GM19351 (cell line): ENCODE measurements at regions not wholly inside any gene's neighbourhood (a gene's known extent, or its start where the extent isn't known, plus 50 kb on each side); places are given as distances from the start of the nearest gene placed in this dataset.

Experiments used
- ATAC-seq: cut with Tn5 transposase; IDR thresholded peaks from one replicate; pipeline ENCODE4 v1.9.1; 2021; ENCODE audit warnings: mild to moderate bottlenecking, moderate library complexity; ENCODE audit not compliant: unreplicated experiment

DNA sequence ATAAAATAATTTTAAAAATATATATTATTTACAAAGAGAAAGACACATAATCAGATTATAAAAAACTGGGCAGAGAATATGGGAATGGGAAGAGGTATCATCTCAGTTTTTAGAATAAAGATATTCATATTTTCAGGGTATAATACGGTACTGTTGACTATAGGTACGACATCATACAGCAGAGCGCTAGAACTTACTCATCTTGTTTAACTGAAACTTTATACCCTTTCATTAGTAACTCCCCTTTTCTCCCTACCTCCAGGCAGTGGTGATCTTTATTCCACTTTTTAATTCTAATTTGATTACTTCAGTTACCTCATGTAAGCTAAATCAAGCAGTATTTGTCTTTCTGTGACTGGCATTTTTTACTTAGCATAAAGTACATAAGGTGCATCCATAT is 742.1 kb downstream of the MTRR start:
- ATAC-seq, result no peak

GRCh38 chr5:8613078-8613685 is 744.2 kb downstream of the MTRR start:
- ATAC-seq, result no peak

GRCh38 chr5:8615142-8615858 is 746.4 kb downstream of the MTRR start:
- ATAC-seq, result no peak

GRCh38 chr5:8628521-8628920 is 759.6 kb downstream of the MTRR start:
- no peak for ATAC-seq

DNA sequence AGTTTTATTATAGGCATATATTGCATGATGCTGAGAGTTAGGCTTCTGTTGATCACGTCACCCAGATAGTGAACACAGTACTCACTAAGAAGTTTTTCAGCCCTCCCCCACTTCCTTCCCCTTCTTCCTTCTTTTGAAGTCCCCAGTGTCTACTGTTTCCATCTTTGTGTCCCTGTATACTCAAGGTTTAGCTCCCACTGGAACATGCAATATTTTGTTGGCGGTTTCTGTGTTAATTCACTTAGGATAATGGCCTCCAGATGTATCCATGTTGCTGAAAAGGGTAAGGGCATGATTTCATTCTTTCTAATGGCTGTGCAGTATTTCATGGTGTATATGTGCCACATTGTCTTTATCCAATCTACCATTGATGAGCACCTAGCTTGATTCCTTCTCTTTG is 764.3 kb downstream of the MTRR start:
- ATAC-seq, result no peak

DNA sequence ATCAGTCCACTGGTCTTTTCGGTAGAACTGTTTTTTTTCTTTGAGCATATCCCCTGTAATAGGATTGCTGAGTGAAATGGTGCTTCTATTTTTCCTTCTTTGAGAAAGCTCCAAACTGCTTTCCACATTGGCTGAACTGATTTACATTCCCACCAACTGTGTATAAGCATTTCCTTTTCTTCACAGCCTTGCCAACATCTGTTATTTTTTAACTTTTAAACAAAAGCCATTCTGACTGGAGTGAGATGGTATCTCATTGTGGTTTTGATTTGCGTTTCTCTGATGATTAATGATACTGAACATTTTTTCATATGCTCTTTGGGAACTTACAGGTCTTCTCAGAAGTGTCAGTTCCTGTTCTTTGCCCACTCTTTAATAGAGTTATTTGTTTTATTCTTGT is 764.7 kb downstream of the MTRR start:
- ATAC-seq, result no peak

- ATAC-seq, result no peak
These were observed 765.3 kb downstream of the MTRR start for GRCh38 chr5:8634219-8634618.

DNA sequence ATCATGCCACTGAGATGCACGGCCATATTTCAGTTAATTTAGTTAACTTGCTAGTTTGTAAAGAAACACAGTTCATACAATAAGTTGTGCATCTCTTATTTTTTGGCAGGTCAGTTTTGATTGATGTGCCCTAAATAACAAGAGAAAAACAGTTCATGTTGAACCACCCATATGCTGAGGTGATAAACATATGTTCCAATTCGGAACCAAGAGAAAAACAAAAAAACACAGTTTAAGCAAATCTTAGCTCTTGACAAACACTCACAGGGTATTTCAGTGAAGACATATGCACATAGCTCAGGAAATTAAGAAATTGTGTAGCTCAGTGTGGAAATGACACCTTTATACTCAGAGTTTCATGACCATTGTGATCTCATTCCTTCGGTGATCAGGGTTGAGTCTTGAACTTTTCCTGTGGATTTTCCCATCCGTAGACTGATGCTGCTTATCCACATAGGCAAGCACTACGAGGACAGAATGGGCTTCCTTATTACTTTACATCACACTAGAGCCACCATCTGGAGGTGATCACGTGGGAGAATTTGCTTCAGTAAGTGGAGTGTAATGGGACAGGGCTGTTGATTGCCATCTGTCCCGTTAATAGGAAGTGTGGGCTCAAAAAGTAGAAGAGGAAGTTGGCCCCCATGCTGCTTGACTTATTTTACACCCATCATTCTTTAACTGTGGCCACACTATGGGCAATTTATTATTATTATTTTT is 773.0 kb downstream of the MTRR start:
- ATAC-seq, result no peak

- no peak for ATAC-seq
These were observed 775.4 kb downstream of the MTRR start for GRCh38 chr5:8644377-8644776.

DNA sequence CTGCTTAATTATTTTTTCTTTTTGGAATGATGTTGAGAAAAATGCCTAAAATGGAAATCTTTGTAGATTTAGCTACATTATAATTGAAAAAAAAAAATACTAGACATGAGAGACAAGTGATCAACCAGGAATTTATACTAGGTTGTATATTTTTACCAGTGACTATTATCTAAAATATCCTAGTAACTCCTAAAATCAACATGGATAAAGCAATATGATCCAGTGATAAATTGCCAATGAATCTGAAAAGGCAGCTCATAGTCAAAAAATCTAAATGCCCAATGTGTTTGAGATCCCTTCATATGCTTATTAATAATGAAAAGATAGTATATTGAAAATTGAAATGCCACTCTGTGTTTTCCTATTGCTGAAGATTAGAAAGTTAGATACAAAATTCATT is 778.2 kb downstream of the MTRR start:
- no peak for ATAC-seq

GRCh38 chr5:8650186-8650585 is 781.2 kb downstream of the MTRR start:
- no peak for ATAC-seq

DNA sequence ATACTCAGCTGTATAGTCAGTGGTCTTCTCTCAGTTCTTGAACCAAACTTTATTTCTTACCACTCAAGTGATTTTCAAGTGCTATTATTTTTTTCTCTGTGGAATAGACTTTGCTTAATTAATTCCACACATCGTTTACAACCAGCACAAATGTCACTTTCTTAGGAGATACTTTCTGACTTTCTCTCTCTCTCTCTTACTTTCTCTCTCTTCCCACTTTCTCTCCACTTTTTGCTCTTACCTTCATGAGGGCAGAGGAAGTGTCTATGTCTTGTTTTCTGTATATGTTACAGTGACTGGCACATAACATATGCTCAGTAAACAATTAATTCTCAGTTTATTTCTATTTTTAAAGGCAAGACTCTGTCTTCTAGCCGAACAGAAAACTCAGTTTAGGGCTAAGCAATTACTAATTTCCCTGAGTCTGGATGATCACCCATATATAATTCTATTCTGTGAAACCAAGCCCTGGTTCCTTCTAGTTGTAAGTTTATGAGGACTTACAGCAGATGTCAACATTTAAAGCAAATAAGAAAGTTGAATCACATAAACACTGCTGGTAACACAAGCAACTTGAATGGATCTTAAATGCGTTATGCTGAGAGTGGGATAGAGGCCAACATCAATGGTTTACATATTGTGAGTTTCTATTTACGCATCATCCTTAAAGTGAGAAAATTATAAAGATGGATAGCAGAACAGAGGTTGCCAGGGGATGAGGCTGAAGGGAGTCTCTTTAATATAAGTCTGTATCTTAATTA is 791.4 kb downstream of the MTRR start:
- no peak for ATAC-seq

DNA sequence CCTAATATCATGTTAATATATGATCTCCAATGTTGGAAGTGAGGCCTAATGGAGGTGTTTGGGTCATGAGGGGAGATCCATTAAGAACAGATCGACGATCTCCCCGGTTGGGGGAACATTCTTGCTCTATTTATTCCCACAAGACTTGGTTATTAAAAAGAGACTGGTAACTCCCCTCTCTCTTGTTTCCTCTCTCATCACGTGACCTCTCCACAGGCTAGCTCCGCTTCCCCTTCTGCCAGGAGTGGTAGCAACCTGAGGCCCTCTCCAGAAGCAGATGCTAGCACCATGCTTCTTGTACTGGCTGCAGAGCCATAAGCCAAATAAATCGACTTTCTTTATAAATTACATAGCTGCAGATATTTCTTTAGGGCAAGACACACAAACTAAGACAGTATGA is 794.4 kb downstream of the MTRR start:
- no peak for ATAC-seq

GRCh38 chr5:8675182-8675581 is 806.2 kb downstream of the MTRR start:
- no peak for ATAC-seq

GRCh38 chr5:8676695-8677094 is 807.7 kb downstream of the MTRR start:
- no peak for ATAC-seq

- ATAC-seq, result no peak
These were observed 813.4 kb downstream of the MTRR start for GRCh38 chr5:8682381-8682780.

GRCh38 chr5:8683496-8683895 is 814.5 kb downstream of the MTRR start:
- no peak for ATAC-seq

- no peak for ATAC-seq
These were observed 816.8 kb downstream of the MTRR start for GRCh38 chr5:8685704-8686103.

DNA sequence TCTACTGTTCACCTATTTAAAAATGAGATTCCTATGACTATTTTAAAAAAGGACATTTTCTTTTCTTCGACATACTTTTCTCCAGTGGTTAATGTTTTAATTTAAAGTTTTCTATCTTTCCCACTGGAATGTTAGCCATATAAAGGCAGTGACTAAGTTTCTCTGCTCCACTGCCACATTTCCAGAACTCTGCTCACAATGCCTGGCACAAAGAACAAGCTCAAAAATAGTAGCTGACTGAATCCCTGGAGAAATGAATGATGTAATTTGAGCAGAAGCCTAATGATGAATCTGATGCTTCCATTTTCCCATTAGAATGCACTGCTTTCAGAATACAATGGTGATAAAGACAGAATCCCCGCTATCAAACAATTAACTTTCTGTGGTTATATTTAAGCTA is 817.8 kb downstream of the MTRR start:
- ATAC-seq, result no peak

GRCh38 chr5:8689773-8690172 is 820.8 kb downstream of the MTRR start:
- ATAC-seq, result no peak

GRCh38 chr5:8691221-8691620 is 822.3 kb downstream of the MTRR start:
- no peak for ATAC-seq
